AG09319 (cell line): ENCODE measurements at regions not wholly inside any gene's neighbourhood (a gene's known extent, or its start where the extent isn't known, plus 50 kb on each side); places are given as distances from the start of the nearest gene placed in this dataset.
"Not testable (repeated sequence)": the region's sequence is repeated elsewhere in the genome, so short reads cannot be mapped to it uniquely, and the experiment has no call there.

ENCODE experiments used
- DNase-seq: peaks from one replicate; pipeline ENCODE4 v3.0.0-alpha.2; 2010; ENCODE audit warnings: low read depth; ENCODE audit errors: extremely low read depth
- TF ChIP-seq, protein P1 (sequence below): IDR thresholded peaks from 2 replicates; pipeline ENCODE4 v1.5.1; 2011; ENCODE audit warnings: low read depth, mild to moderate bottlenecking, inconsistent platforms, low read length, moderate library complexity

DNA sequence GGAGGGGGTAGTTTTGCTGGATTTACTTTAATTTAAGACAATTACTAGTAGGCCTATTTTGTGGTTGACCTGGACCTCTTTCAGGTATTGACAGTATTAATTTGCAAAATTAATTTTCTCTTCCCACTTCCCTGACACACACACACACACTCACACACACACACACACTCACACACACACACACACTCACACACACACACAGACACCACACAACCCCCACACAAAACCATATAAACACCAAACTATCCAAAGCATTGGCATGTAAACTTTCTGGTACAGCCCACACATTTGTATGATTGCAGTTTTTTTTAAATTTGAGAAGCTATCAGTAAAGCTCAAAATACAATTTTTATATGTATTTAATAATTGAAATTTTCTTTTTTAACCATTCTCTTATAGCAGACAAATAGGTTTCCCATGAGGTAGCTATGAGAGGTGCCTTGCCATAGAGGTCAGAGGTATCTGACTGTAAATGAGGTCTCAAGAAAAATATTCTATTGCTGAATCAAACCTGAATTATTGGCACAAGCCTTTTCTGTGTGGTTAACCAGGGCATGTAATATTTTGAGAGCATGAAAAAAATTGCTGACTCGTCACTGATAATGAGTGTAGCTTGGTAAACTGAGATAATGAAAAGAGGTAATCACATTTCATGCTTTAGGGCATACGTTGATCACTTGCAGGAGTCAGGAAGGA lies 306.5 kb downstream of the GATA3 start:
- TF ChIP-seq, protein P1, sequence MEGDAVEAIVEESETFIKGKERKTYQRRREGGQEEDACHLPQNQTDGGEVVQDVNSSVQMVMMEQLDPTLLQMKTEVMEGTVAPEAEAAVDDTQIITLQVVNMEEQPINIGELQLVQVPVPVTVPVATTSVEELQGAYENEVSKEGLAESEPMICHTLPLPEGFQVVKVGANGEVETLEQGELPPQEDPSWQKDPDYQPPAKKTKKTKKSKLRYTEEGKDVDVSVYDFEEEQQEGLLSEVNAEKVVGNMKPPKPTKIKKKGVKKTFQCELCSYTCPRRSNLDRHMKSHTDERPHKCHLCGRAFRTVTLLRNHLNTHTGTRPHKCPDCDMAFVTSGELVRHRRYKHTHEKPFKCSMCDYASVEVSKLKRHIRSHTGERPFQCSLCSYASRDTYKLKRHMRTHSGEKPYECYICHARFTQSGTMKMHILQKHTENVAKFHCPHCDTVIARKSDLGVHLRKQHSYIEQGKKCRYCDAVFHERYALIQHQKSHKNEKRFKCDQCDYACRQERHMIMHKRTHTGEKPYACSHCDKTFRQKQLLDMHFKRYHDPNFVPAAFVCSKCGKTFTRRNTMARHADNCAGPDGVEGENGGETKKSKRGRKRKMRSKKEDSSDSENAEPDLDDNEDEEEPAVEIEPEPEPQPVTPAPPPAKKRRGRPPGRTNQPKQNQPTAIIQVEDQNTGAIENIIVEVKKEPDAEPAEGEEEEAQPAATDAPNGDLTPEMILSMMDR, result no peak
- DNase-seq, result no peak

DNA sequence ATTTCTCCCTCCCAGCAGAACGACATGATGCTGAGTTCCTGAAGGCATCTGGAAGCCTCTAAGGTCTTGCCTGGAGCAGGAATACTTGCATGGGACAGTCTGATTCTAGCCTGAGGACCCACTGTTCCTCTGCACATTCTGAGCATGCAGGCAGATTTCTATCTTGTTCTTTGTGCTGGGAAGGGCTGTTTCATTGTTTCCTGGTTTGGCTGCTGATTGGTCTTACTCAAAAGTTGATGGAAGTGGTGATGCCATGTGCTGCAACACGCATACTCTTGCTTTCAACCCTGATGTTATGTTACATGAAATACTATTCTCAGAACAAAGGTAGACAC lies 307.0 kb downstream of the GATA3 start:
- no peak for DNase-seq
- TF ChIP-seq, protein P1, result no peak

DNA sequence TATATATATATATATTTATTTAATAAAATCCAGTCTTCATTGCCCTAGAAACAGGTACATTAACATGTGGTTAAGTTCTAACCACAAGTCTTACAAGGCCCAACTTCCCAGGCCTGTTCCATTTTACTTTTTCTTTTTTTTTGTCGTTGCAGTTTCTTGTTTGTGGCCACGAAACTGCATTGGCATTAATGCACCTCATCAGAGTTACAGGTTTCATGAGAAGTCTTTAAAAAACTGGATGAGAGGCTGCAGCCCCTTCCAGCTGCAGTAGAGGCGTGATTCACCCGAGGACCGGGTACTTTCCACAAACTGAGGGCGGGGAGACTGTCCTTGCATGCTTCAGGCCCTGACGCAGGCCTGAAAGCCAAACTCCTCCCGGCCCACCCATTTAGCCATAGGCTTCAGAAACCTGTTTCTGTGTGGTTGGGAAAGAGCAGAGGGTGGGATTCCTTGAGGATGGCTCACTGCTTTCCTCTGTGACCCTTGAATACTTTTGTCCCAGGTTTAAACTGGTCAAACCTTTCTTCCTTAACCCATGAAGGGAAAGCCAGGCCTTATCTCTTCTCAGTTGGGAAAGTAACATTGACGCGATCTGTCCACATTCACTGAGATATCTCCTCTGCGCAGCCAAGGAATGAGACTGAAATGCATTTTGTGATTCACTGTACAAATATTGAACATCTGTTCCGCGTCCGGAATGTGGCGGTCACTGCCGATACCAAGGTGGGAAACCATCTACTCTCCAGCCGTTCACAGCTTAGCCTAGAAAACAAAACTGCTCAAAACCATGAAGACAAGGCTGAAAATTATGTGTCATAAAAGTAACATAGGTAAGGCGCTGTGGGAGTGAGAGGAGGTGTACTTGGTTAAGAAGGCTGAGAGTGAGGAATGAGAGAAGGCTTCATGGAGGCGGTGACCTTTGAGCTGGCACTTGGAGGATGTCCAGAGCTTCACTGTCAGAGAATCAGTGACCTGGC lies 311.7 kb downstream of the GATA3 start:
- TF ChIP-seq, protein P1, result no peak
- DNase-seq, result no peak

DNA sequence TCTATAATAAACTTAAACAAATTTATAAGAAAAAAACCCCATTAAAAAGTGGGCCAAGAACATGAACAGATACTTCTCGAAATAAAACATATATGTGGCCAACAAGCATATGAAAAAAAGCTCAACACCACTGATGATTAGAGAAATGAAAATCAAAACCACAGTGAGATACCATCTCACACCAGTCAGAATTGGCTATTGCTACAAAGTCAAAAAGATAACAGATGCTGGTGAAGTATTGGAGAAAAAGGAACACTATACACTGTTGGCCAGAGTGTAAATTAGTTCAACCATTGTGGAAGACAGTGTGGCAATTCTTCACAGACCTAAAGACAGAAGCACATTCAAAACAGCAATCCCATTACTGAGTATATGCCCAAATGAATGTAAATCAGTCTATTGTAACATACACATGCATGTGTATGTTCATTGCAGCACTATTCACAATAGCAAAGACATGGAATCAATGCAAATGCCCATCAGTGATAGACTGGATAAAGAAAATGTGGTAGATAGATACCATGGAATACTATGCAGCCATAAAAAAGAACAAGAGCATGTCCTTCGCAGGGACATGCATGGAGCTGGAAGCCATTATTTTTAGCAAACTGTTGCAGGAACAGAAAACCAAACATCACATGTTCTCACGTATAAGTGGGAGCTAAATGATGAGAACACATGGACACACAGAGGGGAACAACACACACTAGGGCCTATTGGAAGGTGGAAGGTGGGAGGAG lies 313.4 kb downstream of the GATA3 start:
- DNase-seq, result not testable (repeated sequence)

DNA sequence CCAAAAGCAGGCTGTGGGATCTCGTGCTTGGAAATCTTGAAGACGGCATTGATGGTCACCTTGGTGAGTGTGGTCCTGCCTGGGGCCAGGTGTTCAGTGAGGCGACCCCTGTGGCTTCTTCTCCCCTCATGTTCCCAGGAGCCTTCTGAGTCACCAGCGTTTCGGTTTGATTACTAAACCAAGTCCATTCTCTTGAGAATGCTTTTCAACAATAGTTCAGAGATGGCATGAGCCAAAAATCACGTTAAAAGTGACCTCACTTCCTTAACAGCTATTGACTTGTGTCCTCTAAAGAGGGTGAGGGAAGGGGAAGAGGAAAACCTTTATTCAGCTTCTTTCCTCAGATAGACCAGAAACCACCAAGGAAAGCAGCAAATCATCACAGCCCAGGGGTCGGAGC lies 315.2 kb downstream of the GATA3 start:
- no peak for DNase-seq
- TF ChIP-seq, protein P1, result no peak

DNA sequence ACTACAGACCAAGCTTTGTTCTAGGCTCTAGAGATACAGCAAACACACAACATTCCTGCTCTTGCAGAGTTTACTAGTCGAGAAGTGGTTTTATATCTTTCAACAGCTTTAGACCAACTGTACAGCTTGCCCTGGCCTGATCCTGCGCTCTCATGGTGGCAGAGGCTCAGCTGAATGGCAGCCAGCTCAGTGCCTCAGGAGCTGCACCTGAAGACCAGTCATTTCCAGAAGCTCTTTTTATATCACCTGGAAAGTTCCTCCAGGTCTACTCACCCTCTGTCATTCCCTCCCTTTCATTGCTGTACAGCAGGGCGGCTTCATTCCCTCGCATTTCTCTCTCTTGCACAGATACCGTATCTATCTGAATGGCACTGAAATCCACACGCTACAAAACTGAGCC lies 319.8 kb downstream of the GATA3 start:
- TF ChIP-seq, protein P1, result no peak
- DNase-seq, result no peak

DNA sequence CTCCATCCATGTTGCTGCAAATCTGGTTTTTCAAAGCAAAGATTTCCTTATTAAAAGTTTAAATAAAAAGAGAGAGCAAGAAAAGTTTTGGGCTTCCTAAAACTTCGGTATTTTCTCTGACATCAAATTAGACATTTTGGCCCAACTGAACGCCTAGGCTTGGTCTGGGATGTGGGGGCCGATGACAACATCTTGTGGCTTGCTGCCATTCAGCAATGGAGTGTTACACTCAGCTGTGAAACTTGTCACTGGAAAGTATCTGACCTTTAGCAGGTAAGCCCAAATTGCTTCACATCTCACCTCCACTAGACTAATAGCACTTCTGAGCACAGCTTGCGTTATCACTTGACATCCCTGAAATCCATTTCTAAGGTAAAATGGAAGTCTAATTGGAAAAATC lies 320.6 kb downstream of the GATA3 start:
- TF ChIP-seq, protein P1, result no peak
- no peak for DNase-seq
